ENCODE measurements at regions not wholly inside any gene's neighbourhood (a gene's known extent, or its start where the extent isn't known, plus 50 kb on each side); places are given as distances from the start of the nearest gene placed in this dataset.

DNA sequence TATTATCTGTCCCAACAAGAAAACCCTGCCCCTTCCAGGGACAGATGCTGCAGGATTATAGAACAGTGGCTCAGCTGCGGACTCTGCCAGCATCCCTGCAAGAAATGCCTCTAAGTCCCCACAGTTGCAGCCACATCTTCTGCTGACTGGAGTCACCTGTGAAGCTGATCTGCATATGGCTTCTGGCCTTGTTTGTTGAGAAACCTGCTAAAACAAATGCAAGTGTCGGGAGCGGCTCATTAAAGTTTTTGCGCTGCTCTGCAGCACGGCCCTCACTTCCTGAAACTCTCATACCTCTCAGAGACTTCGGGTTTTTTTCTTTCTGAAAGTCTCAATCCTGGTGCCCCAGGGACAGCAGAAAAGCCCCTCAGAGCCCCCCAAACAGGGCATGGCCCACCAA, 725.0 kb downstream of the UQCRFS1 start:
- TF ChIP-seq POLR2A (IDR thresholded peaks at IDR 0.05; ENCODE audit: low read depth, low read length): no peak
- no peak for TF ChIP-seq POLR2AphosphoS5 (IDR thresholded peaks at IDR 0.05; ENCODE audit: low read depth, low read length)
- no peak for TF ChIP-seq TAF1 (IDR thresholded peaks at IDR 0.05; ENCODE audit: low read depth, low read length)
- no peak for TF ChIP-seq SPI1 (IDR thresholded peaks at IDR 0.05; ENCODE audit: low read depth, low read length)

All from GM12891 (cell line).